Epithelial cell of proximal tubule (primary cell): ENCODE measurements at regions not wholly inside any gene's neighbourhood (a gene's known extent, or its start where the extent isn't known, plus 50 kb on each side); places are given as distances from the start of the nearest gene placed in this dataset.
"Not testable (repeated sequence)": the region's sequence is repeated elsewhere in the genome, so short reads cannot be mapped to it uniquely, and the experiment has no call there.

Experiments used
- DNase-seq: peaks from one replicate; pipeline ENCODE4 v3.0.0-alpha.2; 2011; ENCODE audit warnings: low read depth
- H3K4me3 ChIP-seq: 2 replicates; pipeline ENCODE4 v1.5.1; 2011; ENCODE audit warnings: low read depth, mild to moderate bottlenecking, low read length
- TF ChIP-seq, protein P1 (sequence below): conservative IDR thresholded peaks from 2 replicates; pipeline ENCODE4 v1.5.1; 2012; ENCODE audit warnings: low read depth, mild to moderate bottlenecking, low read length

GRCh38 chr1:121586369-121587229 is 401.8 kb downstream of the SRGAP2C start:
- DNase-seq, result no peak
- TF ChIP-seq, protein P1, sequence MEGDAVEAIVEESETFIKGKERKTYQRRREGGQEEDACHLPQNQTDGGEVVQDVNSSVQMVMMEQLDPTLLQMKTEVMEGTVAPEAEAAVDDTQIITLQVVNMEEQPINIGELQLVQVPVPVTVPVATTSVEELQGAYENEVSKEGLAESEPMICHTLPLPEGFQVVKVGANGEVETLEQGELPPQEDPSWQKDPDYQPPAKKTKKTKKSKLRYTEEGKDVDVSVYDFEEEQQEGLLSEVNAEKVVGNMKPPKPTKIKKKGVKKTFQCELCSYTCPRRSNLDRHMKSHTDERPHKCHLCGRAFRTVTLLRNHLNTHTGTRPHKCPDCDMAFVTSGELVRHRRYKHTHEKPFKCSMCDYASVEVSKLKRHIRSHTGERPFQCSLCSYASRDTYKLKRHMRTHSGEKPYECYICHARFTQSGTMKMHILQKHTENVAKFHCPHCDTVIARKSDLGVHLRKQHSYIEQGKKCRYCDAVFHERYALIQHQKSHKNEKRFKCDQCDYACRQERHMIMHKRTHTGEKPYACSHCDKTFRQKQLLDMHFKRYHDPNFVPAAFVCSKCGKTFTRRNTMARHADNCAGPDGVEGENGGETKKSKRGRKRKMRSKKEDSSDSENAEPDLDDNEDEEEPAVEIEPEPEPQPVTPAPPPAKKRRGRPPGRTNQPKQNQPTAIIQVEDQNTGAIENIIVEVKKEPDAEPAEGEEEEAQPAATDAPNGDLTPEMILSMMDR, result no peak

DNA sequence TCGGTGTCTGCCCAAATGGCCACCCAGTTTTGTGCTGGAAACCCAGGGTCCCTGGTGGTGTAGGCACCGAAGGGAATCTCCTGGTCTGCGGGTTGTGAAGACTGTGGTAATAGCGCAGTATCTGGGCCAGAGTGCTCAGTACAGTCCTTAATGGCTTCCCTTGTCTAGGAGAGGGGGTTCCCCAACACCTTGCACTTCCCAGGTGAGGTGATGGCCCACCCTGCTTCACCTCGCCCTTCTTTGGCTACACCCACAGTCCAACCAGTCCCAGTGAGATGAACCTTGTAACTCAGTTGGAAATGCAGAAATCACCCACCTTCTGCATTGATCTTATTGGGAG is 402.4 kb downstream of the SRGAP2C start:
- no peak for DNase-seq
- TF ChIP-seq, protein P1, result no peak
- no peak overlapping the region for H3K4me3 ChIP-seq

More at GRCh38 chr1:121586369-121587229, 401.8 kb downstream of the SRGAP2C start:
- no peak overlapping the region for H3K4me3 ChIP-seq

DNA sequence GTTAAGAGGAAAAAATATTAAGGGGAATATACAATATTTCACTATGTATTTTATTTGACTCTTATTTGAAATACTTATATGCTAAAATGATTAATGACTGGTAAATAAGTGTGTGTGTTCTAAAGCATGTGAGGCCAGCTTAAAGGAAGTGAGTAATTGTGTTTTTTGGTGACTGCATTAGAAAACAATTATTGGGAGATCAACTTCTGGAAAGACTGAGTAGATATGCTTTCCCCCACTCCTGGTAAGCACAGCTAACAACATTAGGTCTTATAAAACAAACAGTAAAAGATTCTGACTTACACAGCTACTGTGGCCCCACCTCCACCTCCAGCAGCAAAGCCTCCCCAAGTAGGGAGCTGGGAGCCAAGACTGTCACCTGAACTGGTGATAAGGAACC is 403.0 kb downstream of the SRGAP2C start:
- TF ChIP-seq, protein P1, result no peak
- no peak overlapping the region for H3K4me3 ChIP-seq
- no peak for DNase-seq

DNA sequence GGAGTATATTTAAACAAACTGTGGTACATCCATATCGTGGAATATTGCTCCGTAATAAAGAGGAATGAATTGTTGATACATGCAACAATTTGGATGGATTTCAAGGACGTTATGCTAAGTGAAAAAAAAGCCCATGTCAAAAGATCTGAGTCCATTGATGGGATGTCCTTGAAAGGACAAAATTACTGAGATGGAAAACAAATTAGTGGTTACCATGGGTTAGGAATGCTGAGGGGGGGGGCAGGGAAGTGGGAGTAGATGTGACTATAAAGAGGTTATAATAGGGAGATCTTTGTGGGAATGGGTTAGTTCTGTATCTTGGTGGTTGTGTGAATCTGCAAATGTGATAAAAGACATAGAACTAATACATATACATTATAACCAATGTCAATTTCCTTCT is 409.3 kb downstream of the SRGAP2C start:
- TF ChIP-seq, protein P1, result no peak
- DNase-seq, result no peak
- H3K4me3 ChIP-seq, result no peak overlapping the region

- DNase-seq, result no peak
- H3K4me3 ChIP-seq, result no peak overlapping the region
- TF ChIP-seq, protein P1, result no peak
Observed at GRCh38 chr1:121595089-121595488, 410.3 kb downstream of the SRGAP2C start.

DNA sequence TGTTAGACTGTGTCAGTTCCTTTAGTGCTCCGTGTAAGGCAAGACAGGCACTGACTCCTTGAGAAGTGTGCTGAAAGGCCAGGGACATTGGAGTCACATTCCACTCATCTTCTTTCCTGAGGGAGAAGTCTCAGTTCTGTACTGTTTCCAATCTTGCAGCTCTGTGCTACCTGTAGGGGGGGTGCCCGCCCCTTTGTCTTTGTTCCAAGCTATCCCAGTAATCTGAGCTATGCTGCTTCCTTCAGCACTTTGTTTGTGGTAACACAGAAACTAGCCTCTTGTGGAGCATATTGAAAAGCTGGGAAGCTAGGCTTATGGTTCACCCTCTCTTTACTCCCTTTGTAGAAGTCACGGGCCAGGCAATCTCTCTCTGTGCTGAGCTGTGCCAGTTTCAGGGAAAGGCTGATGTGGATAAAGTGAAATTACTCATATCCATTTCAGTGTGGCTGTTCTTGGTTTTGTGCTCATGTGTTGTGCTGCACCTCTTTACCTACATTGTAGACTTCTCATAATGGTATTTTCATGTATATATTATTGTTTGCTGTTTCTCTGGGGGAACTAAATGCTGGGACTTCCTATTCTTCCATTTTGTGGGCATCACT is 420.2 kb downstream of the SRGAP2C start:
- DNase-seq, H3K4me3 ChIP-seq: not testable (repeated sequence)

GRCh38 chr1:121607499-121607898 is 422.7 kb downstream of the SRGAP2C start:
- DNase-seq, H3K4me3 ChIP-seq: not testable (repeated sequence)
